AG09319 (cell line): ENCODE measurements at regions not wholly inside any gene's neighbourhood (a gene's known extent, or its start where the extent isn't known, plus 50 kb on each side); places are given as distances from the start of the nearest gene placed in this dataset.

Source experiments
- DNase-seq: peaks from one replicate; pipeline ENCODE4 v3.0.0-alpha.2; 2010; ENCODE audit warnings: low read depth; ENCODE audit errors: extremely low read depth
- TF ChIP-seq, protein P1 (sequence below): IDR thresholded peaks from 2 replicates; pipeline ENCODE4 v1.5.1; 2011; ENCODE audit warnings: low read depth, mild to moderate bottlenecking, inconsistent platforms, low read length, moderate library complexity

- DNase-seq: no peak
- TF ChIP-seq, protein P1, sequence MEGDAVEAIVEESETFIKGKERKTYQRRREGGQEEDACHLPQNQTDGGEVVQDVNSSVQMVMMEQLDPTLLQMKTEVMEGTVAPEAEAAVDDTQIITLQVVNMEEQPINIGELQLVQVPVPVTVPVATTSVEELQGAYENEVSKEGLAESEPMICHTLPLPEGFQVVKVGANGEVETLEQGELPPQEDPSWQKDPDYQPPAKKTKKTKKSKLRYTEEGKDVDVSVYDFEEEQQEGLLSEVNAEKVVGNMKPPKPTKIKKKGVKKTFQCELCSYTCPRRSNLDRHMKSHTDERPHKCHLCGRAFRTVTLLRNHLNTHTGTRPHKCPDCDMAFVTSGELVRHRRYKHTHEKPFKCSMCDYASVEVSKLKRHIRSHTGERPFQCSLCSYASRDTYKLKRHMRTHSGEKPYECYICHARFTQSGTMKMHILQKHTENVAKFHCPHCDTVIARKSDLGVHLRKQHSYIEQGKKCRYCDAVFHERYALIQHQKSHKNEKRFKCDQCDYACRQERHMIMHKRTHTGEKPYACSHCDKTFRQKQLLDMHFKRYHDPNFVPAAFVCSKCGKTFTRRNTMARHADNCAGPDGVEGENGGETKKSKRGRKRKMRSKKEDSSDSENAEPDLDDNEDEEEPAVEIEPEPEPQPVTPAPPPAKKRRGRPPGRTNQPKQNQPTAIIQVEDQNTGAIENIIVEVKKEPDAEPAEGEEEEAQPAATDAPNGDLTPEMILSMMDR: no peak
Measured at GRCh38 chr10:78349911-78350663, 316.4 kb downstream of the RPS24 start.

DNA sequence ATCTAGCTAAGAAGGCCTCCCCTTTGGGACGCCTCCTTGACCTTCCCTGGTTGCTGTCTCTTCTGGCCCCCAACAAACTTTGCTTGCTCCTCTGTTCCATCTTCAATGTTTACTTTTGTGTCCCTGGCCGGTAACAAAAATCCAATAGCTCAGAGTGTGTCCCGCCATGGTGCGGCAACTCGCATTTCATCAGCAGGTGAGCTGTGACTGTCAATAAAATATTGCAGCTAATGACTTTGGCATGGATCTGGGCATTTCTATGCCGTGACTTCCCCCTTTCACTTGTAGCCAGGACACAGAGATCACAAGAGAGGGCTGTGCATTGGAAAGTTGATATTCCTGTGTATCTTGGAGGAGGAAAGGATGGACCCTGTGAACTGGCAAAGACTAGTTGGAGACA, 317.6 kb downstream of the RPS24 start:
- DNase-seq: no peak
- TF ChIP-seq, protein P1: no peak

GRCh38 chr10:78351809-78352208, 318.1 kb downstream of the RPS24 start:
- TF ChIP-seq, protein P1: no peak
- no peak for DNase-seq

DNA sequence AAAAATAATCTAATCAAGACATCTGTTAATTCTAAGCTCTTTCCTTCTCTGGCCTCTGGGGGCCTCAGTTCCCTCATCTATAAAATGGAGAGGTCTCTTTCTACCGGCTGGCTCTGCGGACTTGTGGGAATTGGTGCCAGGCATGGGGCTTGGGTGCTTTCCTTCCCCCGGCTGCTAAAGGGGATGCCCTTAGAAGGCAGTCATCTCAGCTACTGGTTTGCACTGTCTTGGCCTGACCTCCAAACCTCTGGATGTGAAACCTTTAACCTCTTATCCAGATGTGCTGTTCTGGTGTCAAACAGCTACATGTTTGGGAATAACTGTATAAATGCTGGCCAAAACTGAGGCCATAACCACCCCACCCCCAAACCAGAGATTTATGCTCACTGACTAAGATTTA, 320.0 kb downstream of the RPS24 start:
- DNase-seq: no peak
- TF ChIP-seq, protein P1: no peak

DNA sequence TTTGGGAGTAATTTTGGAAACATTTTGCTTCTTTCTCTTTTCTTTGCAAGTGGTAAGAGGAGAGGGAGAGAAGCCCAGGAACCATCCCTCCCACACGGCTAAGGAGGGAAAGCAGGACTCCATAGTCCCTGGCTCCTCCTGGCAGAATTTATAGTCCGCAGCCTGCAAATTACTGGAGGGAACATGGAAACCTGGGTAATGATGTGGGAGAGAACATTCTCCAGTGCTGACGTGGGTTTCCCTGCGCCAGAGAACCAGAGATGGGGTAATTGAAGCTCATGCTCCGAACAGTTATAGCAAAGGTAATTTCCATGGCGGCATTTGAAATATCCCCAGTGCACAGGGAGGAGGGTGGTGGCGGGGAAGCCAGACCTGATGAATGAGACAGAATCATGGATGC, 320.4 kb downstream of the RPS24 start:
- TF ChIP-seq, protein P1: no peak
- no peak for DNase-seq

DNA sequence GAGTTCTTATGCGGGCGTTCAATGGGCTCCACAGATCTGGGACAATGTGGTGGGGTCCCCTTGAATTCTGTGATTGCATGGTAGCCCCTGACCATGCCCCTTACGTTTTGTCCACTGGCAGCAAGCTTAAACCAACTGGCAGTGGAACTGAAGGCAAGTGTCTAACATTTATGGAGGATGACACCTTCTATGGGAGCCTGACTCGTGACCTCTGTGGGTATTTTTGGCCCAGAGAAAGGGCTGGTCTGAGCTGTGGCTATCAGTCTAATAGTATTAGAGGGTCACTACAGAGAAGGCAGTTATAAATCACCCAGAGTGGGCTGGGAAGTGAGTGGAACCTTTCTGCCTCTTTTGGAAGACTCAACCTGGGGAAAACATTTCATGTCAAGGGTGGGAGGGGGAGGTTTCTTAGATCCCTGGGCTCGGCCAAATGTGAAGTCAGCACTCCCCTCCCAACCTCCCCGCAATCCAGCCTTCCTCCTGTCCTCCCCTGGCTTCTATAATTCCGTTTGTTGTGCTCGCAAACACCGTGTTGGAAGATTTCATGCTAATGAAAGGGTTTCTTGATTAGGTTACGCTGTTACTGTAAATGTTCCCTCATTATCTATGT, 322.7 kb downstream of the RPS24 start:
- DNase-seq: no peak
- TF ChIP-seq, protein P1: no peak

- TF ChIP-seq, protein P1: no peak
- no peak for DNase-seq
Measured at GRCh38 chr10:78357141-78358063, 323.7 kb downstream of the RPS24 start.
